Mesenchymal stem cell (in vitro differentiated cells and primary cell): ENCODE measurements at regions not wholly inside any gene's neighbourhood (a gene's known extent, or its start where the extent isn't known, plus 50 kb on each side); places are given as distances from the start of the nearest gene placed in this dataset.

ENCODE experiments used
- DNase-seq: peaks from one replicate; pipeline ENCODE4 v3.0.0-alpha.2; 2013
- H2AFZ ChIP-seq: one replicate; pipeline ENCODE4 v1.6.1; 2013; ENCODE audit warnings: low read depth, mild to moderate bottlenecking, control low read depth, inconsistent platforms, low read length, moderate library complexity
- H2AK5ac ChIP-seq: 2 replicates; pipeline ENCODE4 v1.6.1; 2013; ENCODE audit warnings: low read length, moderate library complexity, mild to moderate bottlenecking, inconsistent platforms; ENCODE audit not compliant: severe bottlenecking
- H2BK120ac ChIP-seq: one replicate; pipeline ENCODE4 v1.6.1; 2013; ENCODE audit warnings: low read depth, mild to moderate bottlenecking, inconsistent platforms, low read length, moderate library complexity
- H2BK12ac ChIP-seq, 2 experiments: one replicate each; pipeline ENCODE4 v1.6.1; 2013; ENCODE audit warnings: inconsistent platforms in 2 of 2, low read length in 2 of 2, mild to moderate bottlenecking in 2 of 2, moderate library complexity in 2 of 2, control low read depth in 1 of 2
- H2BK15ac ChIP-seq: one replicate; pipeline ENCODE4 v1.6.1; 2013; ENCODE audit warnings: mild to moderate bottlenecking, low read depth, inconsistent platforms; ENCODE audit not compliant: poor library complexity, severe bottlenecking
- H2BK5ac ChIP-seq: 2 replicates; pipeline ENCODE4 v1.6.1; 2013; ENCODE audit warnings: low read depth, mild to moderate bottlenecking, low read length, control low read depth, inconsistent platforms; ENCODE audit not compliant: poor library complexity, severe bottlenecking
- H3K14ac ChIP-seq, 2 experiments: one replicate each; pipeline ENCODE4 v1.6.1; 2013; ENCODE audit warnings: inconsistent platforms in 2 of 2, low read length in 2 of 2, control low read depth in 1 of 2, mild to moderate bottlenecking in 1 of 2, moderate library complexity in 1 of 2
- H3K18ac ChIP-seq, 2 experiments: one replicate each; pipeline ENCODE4 v1.6.1; 2013; ENCODE audit warnings: inconsistent platforms in 2 of 2, low read length in 2 of 2, control low read depth in 1 of 2, low read depth in 1 of 2, mild to moderate bottlenecking in 1 of 2
- H3K23ac ChIP-seq, 2 experiments: one replicate each; pipeline ENCODE4 v1.6.1; 2013; ENCODE audit warnings: inconsistent platforms in 2 of 2, low read length in 2 of 2, mild to moderate bottlenecking in 2 of 2, moderate library complexity in 2 of 2, control low read depth in 1 of 2
- H3K27ac ChIP-seq: 2 replicates; pipeline ENCODE4 v1.5.1; 2013; ENCODE audit warnings: mild to moderate bottlenecking, moderate library complexity, low read length, control low read depth, inconsistent platforms; ENCODE audit not compliant: poor library complexity, severe bottlenecking
- H3K27me3 ChIP-seq, 2 experiments: 2 replicates each; pipeline versions ENCODE4 v1.6.1 to v1.7.0; 2013; ENCODE audit warnings: low read length in 2 of 2, mild to moderate bottlenecking in 2 of 2, moderate library complexity in 2 of 2, control low read depth in 1 of 2, inconsistent platforms in 1 of 2; ENCODE audit not compliant: control insufficient read depth in 1 of 2, insufficient read depth in 1 of 2
- H3K36me3 ChIP-seq, 2 experiments: 2 replicates each; pipeline versions ENCODE4 v1.6.1 to v1.7.0; 2013; ENCODE audit warnings: low read length in 2 of 2, control low read depth in 1 of 2, inconsistent platforms in 1 of 2, low read depth in 1 of 2, mild to moderate bottlenecking in 1 of 2; ENCODE audit not compliant: insufficient read depth in 2 of 2, control insufficient read depth in 1 of 2
- H3K4ac ChIP-seq, 2 experiments: one replicate each; pipeline ENCODE4 v1.6.1; 2013; ENCODE audit warnings: inconsistent platforms in 2 of 2, low read length in 2 of 2, mild to moderate bottlenecking in 2 of 2, moderate library complexity in 2 of 2, control low read depth in 1 of 2, low read depth in 1 of 2
- H3K4me1 ChIP-seq: 2 replicates; pipeline ENCODE4 v1.6.1; 2013; ENCODE audit warnings: low read depth, low read length, control low read depth; ENCODE audit not compliant: control insufficient read depth, insufficient read depth
- H3K4me2 ChIP-seq: 2 replicates; pipeline ENCODE4 v1.6.1; 2013; ENCODE audit warnings: low read length, mild to moderate bottlenecking, inconsistent platforms; ENCODE audit not compliant: poor library complexity, severe bottlenecking
- H3K4me3 ChIP-seq, 2 experiments: 2 replicates each; pipeline versions ENCODE4 v1.5.1 to v1.7.0; 2013; ENCODE audit warnings: low read length in 2 of 2, mild to moderate bottlenecking in 2 of 2, control low read depth in 1 of 2, low read depth in 1 of 2; ENCODE audit not compliant: insufficient read depth in 1 of 2
- H3K79me1 ChIP-seq: replicated peaks from 2 replicates; pipeline ENCODE4 v1.6.1; 2013; ENCODE audit warnings: mild to moderate bottlenecking, control low read depth, low read length, inconsistent platforms; ENCODE audit not compliant: poor library complexity, severe bottlenecking
- H3K9ac ChIP-seq: 2 replicates; pipeline ENCODE4 v1.7.0; 2013; ENCODE audit warnings: mild to moderate bottlenecking, low read length, moderate library complexity
- H3K9me3 ChIP-seq: 2 replicates; pipeline ENCODE4 v1.7.0; 2013; ENCODE audit warnings: mild to moderate bottlenecking, low read length; ENCODE audit not compliant: control insufficient read depth
- H4K8ac ChIP-seq: one replicate; pipeline ENCODE4 v1.6.1; 2013; ENCODE audit warnings: inconsistent platforms, mild to moderate bottlenecking, low read length, moderate library complexity
- H4K91ac ChIP-seq: one replicate; pipeline ENCODE4 v1.6.1; 2013; ENCODE audit warnings: mild to moderate bottlenecking, low read length, inconsistent platforms
- WGBS: methylation state at CpG from one replicate; pipeline ENCODE4 v1.1.7; 2013; ENCODE audit warnings: mixed read lengths; 5-methylcytosine and 5-hydroxymethylcytosine counted together

DNA sequence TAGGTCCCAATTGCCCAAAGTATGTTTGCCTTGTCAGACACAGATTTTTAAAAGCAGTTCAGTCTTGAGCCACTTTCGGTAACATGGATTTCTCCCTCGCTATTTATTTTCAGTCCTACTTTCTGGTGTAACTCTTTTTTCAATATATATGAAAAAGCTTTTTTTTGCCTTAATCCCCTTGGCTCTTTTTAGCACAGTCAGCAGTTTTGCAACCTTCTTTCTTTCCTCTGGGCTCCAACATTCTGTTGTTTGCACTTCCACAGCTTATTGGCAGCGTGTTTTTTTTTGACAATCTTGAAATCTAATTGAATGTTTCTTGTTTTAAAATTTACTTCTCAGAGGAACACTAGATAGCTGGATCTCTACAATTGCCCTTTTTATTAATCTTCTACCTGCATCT, 429.3 kb upstream of the NBEA start:
- Histone ChIP-seq H2BK12ac (no peak overlapping the region), H3K23ac (no peak overlapping the region), H2AFZ (no peak overlapping the region), H3K36me3 (no peaks in the 10 kb centered on the region), H3K4me1 (no peaks in the 10 kb centered on the region), H4K8ac (no peak overlapping the region), H3K27me3 (no peaks in the 10 kb centered on the region), H3K14ac (no peak overlapping the region), H3K27ac (no peak overlapping the region), H3K4ac (no peak overlapping the region), H3K79me1 (no peaks in the 10 kb centered on the region), H3K18ac (no peak overlapping the region), H2BK15ac (no peak overlapping the region), H2AK5ac (no peak overlapping the region), H3K9ac (no peak overlapping the region), H3K4me3 (no peak overlapping the region), H2BK120ac (no peak overlapping the region), H3K9me3 (no peaks in the 10 kb centered on the region), H4K91ac (no peak overlapping the region), H3K4me2 (no peak overlapping the region), H2BK5ac (no peak overlapping the region)
- DNase-seq, result no peak
- 83% methylated on average over 2 of the region's 3 CpGs for WGBS

DNA sequence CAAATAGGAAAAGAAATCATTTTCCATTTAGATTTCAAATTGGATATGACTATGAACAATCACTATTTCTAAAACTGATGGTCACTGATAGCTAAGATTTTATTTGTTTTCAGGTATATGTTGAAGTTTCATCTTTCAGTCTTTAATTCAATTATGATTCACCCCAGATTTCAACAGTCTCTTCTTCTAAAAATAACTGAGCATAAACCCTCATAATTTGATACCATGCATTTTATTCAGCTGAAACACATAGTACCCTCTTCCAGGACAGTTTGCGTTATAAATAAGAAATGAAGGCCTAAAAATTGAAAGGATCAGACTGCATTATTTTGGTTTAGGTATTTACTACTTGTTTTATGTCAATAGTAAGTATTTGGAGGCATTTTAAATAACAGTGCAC, 428.5 kb upstream of the NBEA start:
- no peak overlapping the region for H3K4ac ChIP-seq
- no peak overlapping the region for H3K9ac ChIP-seq
- H2BK5ac ChIP-seq, result no peak overlapping the region
- no peak overlapping the region for H3K14ac ChIP-seq
- H2BK12ac ChIP-seq, result no peak overlapping the region
- no peaks in the 10 kb centered on the region for H3K36me3 ChIP-seq
- H3K18ac ChIP-seq, result no peak overlapping the region
- WGBS, result no CpG with 5 or more reads among the region's 1 CpG
- H3K4me2 ChIP-seq, result no peak overlapping the region
- H2BK15ac ChIP-seq, result no peak overlapping the region
- no peak overlapping the region for H2AFZ ChIP-seq
- H3K4me1 ChIP-seq, result no peaks in the 10 kb centered on the region
- no peak overlapping the region for H4K8ac ChIP-seq
- no peak for DNase-seq
- H3K9me3 ChIP-seq, result no peaks in the 10 kb centered on the region
- no peak overlapping the region for H2AK5ac ChIP-seq
- H3K23ac ChIP-seq, result no peak overlapping the region
- no peaks in the 10 kb centered on the region for H3K79me1 ChIP-seq
- H3K27me3 ChIP-seq, result no peaks in the 10 kb centered on the region
- no peak overlapping the region for H3K27ac ChIP-seq
- no peak overlapping the region for H3K4me3 ChIP-seq
- no peak overlapping the region for H2BK120ac ChIP-seq
- no peak overlapping the region for H4K91ac ChIP-seq

DNA sequence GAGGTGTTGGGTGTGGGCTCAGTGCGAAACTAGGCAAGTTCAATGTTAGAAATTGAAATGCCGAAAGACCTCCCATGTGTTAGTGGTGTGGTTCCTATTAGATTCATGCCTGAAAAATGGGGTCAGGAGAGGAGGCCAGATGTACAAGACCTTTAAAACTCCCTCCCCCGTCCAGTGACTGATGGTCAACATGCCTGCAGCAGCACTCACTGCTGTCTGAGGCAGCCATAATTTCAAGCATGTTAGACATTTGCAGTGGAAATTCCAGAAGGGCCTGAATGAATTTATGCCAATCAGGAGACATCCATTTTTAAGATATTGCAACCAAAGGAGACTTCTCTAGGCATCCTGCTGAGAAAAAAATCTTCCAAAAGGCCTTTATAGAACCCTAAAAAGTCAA, 426.9 kb upstream of the NBEA start:
- no peak overlapping the region for H3K23ac ChIP-seq
- no peaks in the 10 kb centered on the region for H3K36me3 ChIP-seq
- H3K4ac ChIP-seq, result no peak overlapping the region
- H4K91ac ChIP-seq, result no peak overlapping the region
- H3K27ac ChIP-seq, result no peak overlapping the region
- H3K4me1 ChIP-seq, result no peaks in the 10 kb centered on the region
- H3K79me1 ChIP-seq, result no peaks in the 10 kb centered on the region
- WGBS, result 95% methylated on average over 3 of the region's 3 CpGs
- no peak overlapping the region for H3K9ac ChIP-seq
- no peak overlapping the region for H2BK15ac ChIP-seq
- H3K27me3 ChIP-seq, result no peaks in the 10 kb centered on the region
- no peak overlapping the region for H2BK120ac ChIP-seq
- H4K8ac ChIP-seq, result no peak overlapping the region
- H3K9me3 ChIP-seq, result no peaks in the 10 kb centered on the region
- H2BK12ac ChIP-seq, result no peak overlapping the region
- H3K14ac ChIP-seq, result no peak overlapping the region
- H3K18ac ChIP-seq, result no peak overlapping the region
- DNase-seq, result no peak
- no peak overlapping the region for H3K4me3 ChIP-seq
- H2BK5ac ChIP-seq, result no peak overlapping the region
- no peak overlapping the region for H3K4me2 ChIP-seq
- H2AK5ac ChIP-seq, result no peak overlapping the region
- no peak overlapping the region for H2AFZ ChIP-seq

DNA sequence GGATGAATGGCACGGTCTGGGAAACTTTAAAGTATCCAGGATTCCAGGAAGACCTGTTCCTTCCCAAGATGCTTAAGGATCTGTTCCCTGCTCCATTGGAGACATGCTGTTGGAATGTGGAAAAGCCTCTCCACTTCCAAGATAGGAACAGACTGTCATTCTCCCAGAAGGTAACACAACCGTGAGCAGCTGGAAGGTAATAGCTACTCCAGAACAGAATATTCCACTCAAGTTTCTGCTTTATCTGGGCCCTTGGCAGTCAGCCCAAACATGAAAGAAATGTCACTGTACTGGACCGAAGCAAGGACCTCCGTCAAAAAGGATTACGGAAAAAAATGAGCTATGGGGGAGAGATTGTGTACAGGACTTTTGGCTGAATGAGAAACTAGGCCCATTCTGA, 420.9 kb upstream of the NBEA start:
- no peak overlapping the region for H2AFZ ChIP-seq
- no peak overlapping the region for H3K23ac ChIP-seq
- H2AK5ac ChIP-seq, result no peak overlapping the region
- peak overlapping the region in 1 of 2 experiments; percentile 49 for H2BK12ac ChIP-seq
- H2BK5ac ChIP-seq, result no peak overlapping the region
- no peak for DNase-seq
- H3K9me3 ChIP-seq, result no peaks in the 10 kb centered on the region
- no peaks in the 10 kb centered on the region for H3K27me3 ChIP-seq
- no peak overlapping the region for H4K91ac ChIP-seq
- H3K4ac ChIP-seq, result no peak overlapping the region
- H3K36me3 ChIP-seq, result no peaks in the 10 kb centered on the region
- no peak overlapping the region for H3K27ac ChIP-seq
- 88% methylated on average over 5 of the region's 5 CpGs for WGBS
- H3K79me1 ChIP-seq, result no peaks in the 10 kb centered on the region
- H3K4me3 ChIP-seq, result no peak overlapping the region
- no peak overlapping the region for H3K9ac ChIP-seq
- H3K4me2 ChIP-seq, result no peak overlapping the region
- H2BK15ac ChIP-seq, result no peak overlapping the region
- H4K8ac ChIP-seq, result no peak overlapping the region
- H3K4me1 ChIP-seq, result peaks cover 4% of the 10 kb centered on the region
- H3K18ac ChIP-seq, result peak overlapping the region in 1 of 2 experiments; percentile 27
- H3K14ac ChIP-seq, result no peak overlapping the region
- no peak overlapping the region for H2BK120ac ChIP-seq
